K562 (cell line): ENCODE measurements at regions not wholly inside any gene's neighbourhood (a gene's known extent, or its start where the extent isn't known, plus 50 kb on each side); places are given as distances from the start of the nearest gene placed in this dataset.

Experiments used
- ATAC-seq: fragments of 200-7000 bp; cut with Tn5 transposase; 3 replicates; pipeline ENCODE4 v1.9.1; 2020; ENCODE audit warnings: moderate library complexity
- BruUV-seq: library from RNA; stranded (reverse); fragments of 400-500 nt; replicated peaks from 2 replicates; lab custom pipeline; 2021; lab: Mats Ljungman, UMichigan
- CTCF ChIA-PET: fragments of 300-600 bp; formaldehyde crosslinking; extraction: SDS; loops from one replicate; lab custom pipeline; 2021; ENCODE audit warnings: low intra/inter-chr PET ratio; lab: Yijun Ruan, JAX
- POLR2A ChIA-PET: fragments of 300-600, 350-650 bp; sonication (Branson Sonifier 250); formaldehyde crosslinking; extraction: SDS; loops from one replicate; lab custom pipeline; 2021; ENCODE audit warnings: antibody characterized with exemption, inconsistent platforms; lab: Yijun Ruan, JAX
- DNase-seq, 4 experiments: peaks; one replicate each; pipeline versions ENCODE4 v3.0.0 to v3.0.0-alpha.2; 2011 to 2018; ENCODE audit warnings: low spot score in 3 of 4, mixed read lengths in 3 of 4; ENCODE audit errors: extremely low read depth in 1 of 4
- FAIRE-seq: peaks from 2 replicates; lab custom pipeline; 2011; peaks lifted over from hg19 to GRCh38; lab: Jason Lieb, UNC
- H2AFZ ChIP-seq: 2 replicates; pipeline ENCODE4 v1.6.0; 2011; ENCODE audit warnings: low read depth, low read length, control low read depth, inconsistent platforms
- H3K27ac ChIP-seq: fragments of 200-600 bp; 3 replicates; pipeline ENCODE4 v1.8.0; 2011; ENCODE audit warnings: low read depth, mild to moderate bottlenecking, control low read depth, inconsistent platforms, low read length, moderate library complexity, mixed read lengths; ENCODE audit errors: extremely low read depth
- H3K27me3 ChIP-seq, 2 experiments: fragments of 300-600 bp in 1 of 2; 2 replicates in 1 of 2; 3 replicates in 1 of 2; pipeline versions ENCODE4 v1.6.0 to v1.8.0; 2011; ENCODE audit warnings: inconsistent platforms in 2 of 2, low read length in 2 of 2, mild to moderate bottlenecking in 1 of 2, mixed read lengths in 1 of 2, moderate library complexity in 1 of 2; ENCODE audit not compliant: control insufficient read depth in 2 of 2, insufficient read depth in 2 of 2
- H3K36me3 ChIP-seq: fragments of 300-600 bp; 3 replicates; pipeline ENCODE4 v1.8.0; 2011; ENCODE audit warnings: mild to moderate bottlenecking, low read length, inconsistent platforms; ENCODE audit not compliant: control insufficient read depth, insufficient read depth
- H3K4me1 ChIP-seq, 2 experiments: fragments of 200-600 bp in 1 of 2; replicated peaks in 1 of 2; 2 replicates in 1 of 2; 3 replicates in 1 of 2; pipeline versions ENCODE4 v1.5.1 to v1.8.0; 2011; ENCODE audit warnings: inconsistent platforms in 2 of 2, low read length in 2 of 2, mild to moderate bottlenecking in 1 of 2, mixed read lengths in 1 of 2, moderate library complexity in 1 of 2; ENCODE audit not compliant: control insufficient read depth in 2 of 2, insufficient read depth in 2 of 2
- H3K4me2 ChIP-seq: 2 replicates; pipeline ENCODE4 v1.6.1; 2011; ENCODE audit warnings: low read length, control low read depth, inconsistent platforms, mixed read lengths; ENCODE audit not compliant: insufficient read depth
- H3K4me3 ChIP-seq: fragments of 200-600 bp; sonication (generic), shearing (Covaris generic); 2 replicates; pipeline ENCODE4 v1.5.1; 2016; ENCODE audit warnings: control low read depth, inconsistent platforms
- H3K79me2 ChIP-seq: fragments of 200-600 bp; 3 replicates; pipeline ENCODE4 v1.8.0; 2011; ENCODE audit warnings: low read length, inconsistent platforms; ENCODE audit not compliant: control insufficient read depth, insufficient read depth
- H3K9ac ChIP-seq, 2 experiments: 2 replicates each; pipeline versions ENCODE4 v1.6.0 to v1.6.1; 2011; ENCODE audit warnings: low read depth in 2 of 2, low read length in 2 of 2, control low read depth in 1 of 2, inconsistent platforms in 1 of 2, mild to moderate bottlenecking in 1 of 2, mixed read lengths in 1 of 2; ENCODE audit not compliant: insufficient read depth in 1 of 2
- H3K9me1 ChIP-seq: one replicate; pipeline ENCODE4 v1.6.0; 2011; ENCODE audit warnings: inconsistent platforms, mild to moderate bottlenecking, low read length, moderate library complexity; ENCODE audit not compliant: control insufficient read depth, insufficient read depth
- H3K9me3 ChIP-seq: replicated peaks from 2 replicates; pipeline ENCODE4 v1.5.1; 2011; ENCODE audit warnings: low read depth, low read length, inconsistent platforms; ENCODE audit not compliant: control insufficient read depth, insufficient read depth
- H4K20me1 ChIP-seq: replicated peaks from 2 replicates; pipeline ENCODE4 v1.6.1; 2011; ENCODE audit warnings: low read length, inconsistent platforms, mixed read lengths; ENCODE audit not compliant: control insufficient read depth, insufficient read depth
- ATF1 ChIP-seq, 2 experiments: fragments of 450-650 bp in 1 of 2; IDR thresholded peaks; 2 replicates each; pipeline ENCODE4 v1.6.1; 2016; ENCODE audit warnings: missing compliant biosample characterization in 1 of 2, missing genetic modification characterization in 1 of 2
- FOSL1 ChIP-seq: fragments of 200-800 bp; sonication (Bioruptor generic); conservative IDR thresholded peaks from 2 replicates; pipeline ENCODE4 v1.6.1; 2016; ENCODE audit warnings: missing genetic modification characterization, missing compliant biosample characterization
- GABPB1 ChIP-seq: sonication (generic); formaldehyde crosslinking; IDR thresholded peaks from 2 replicates; pipeline ENCODE4 v1.8.0; 2022; ENCODE audit warnings: mild to moderate bottlenecking, missing genetic modification reagents
- HNRNPH1 ChIP-seq: fragments of 200-400 bp; formaldehyde crosslinking; optimal IDR thresholded peaks from 2 replicates; pipeline ENCODE3; 2017; ENCODE audit warnings: low read depth, mild to moderate bottlenecking, low read length, moderate library complexity
- MTA2 ChIP-seq: fragments of 450-650 bp; IDR thresholded peaks from 2 replicates; pipeline ENCODE4 v1.6.1; 2016; ENCODE audit warnings: low read depth
- MYBL2 ChIP-seq, 2 experiments: fragments of 450-650 bp in 1 of 2; sonication (generic) in 1 of 2; formaldehyde crosslinking in 1 of 2; IDR thresholded peaks; 2 replicates each; pipeline versions ENCODE4 v1.6.1 to v1.8.1; 2017 to 2022; ENCODE audit warnings: borderline replicate concordance in 1 of 2, inconsistent platforms in 1 of 2, low read depth in 1 of 2, mild to moderate bottlenecking in 1 of 2, missing genetic modification reagents in 1 of 2, moderate library complexity in 1 of 2
- NR1H2 ChIP-seq: sonication (generic); formaldehyde crosslinking; IDR thresholded peaks from 2 replicates; pipeline ENCODE4 v1.4.0; 2020; ENCODE audit warnings: mild to moderate bottlenecking, missing genetic modification reagents
- PRPF4 ChIP-seq: fragments of 200-400 bp; formaldehyde crosslinking; IDR thresholded peaks from one replicate; pipeline ENCODE4 v1.6.1; 2017; ENCODE audit warnings: low read length, low read depth, mild to moderate bottlenecking; ENCODE audit not compliant: insufficient read depth, poor library complexity, severe bottlenecking
- PYGO2 ChIP-seq: fragments of 450-650 bp; IDR thresholded peaks from 2 replicates; pipeline ENCODE4 v1.6.1; 2016; ENCODE audit warnings: mild to moderate bottlenecking, missing genetic modification characterization, moderate library complexity, missing compliant biosample characterization
- RNF2 ChIP-seq: sonication (generic); IDR thresholded peaks from 2 replicates; pipeline ENCODE4 v1.6.1; 2016
- SREBF1 ChIP-seq: fragments of 150-350 bp; IDR thresholded peaks from 2 replicates; pipeline ENCODE4 v1.6.1; 2014; ENCODE audit warnings: antibody characterized with exemption, low read depth, low read length, borderline replicate concordance
- TARDBP ChIP-seq: fragments of 450-650 bp; IDR thresholded peaks from 2 replicates; pipeline ENCODE4 v1.6.1; 2016
- ZC3H4 ChIP-seq: sonication (generic); formaldehyde crosslinking; IDR thresholded peaks from 2 replicates; pipeline ENCODE4 v1.9.0; 2021; ENCODE audit warnings: missing genetic modification reagents, borderline replicate concordance
- ZNF253 ChIP-seq: fragments of 250-450 bp; sonication (Bioruptor Pico); conservative IDR thresholded peaks from 2 replicates; pipeline ENCODE4 v1.6.1; 2021; ENCODE audit warnings: mild to moderate bottlenecking
- ZNF311 ChIP-seq: fragments of 250-450 bp; sonication (Bioruptor Pico); IDR thresholded peaks from 2 replicates; pipeline ENCODE4 v1.4.0; 2020; ENCODE audit warnings: mild to moderate bottlenecking, moderate library complexity
- WGBS: fragments of 100-300 bp; shearing (Covaris generic); methylation state at CpG from one replicate; pipeline ENCODE4 v1.1.6; 2016; ENCODE audit warnings: low coverage, mixed read lengths; ENCODE audit not compliant: insufficient coverage; ENCODE audit errors: missing lambda C conversion rate; 5-methylcytosine and 5-hydroxymethylcytosine counted together
- in situ Hi-C: fragments of 300-500 bp; cut with MboI; formaldehyde crosslinking; loops from 4 replicates; pipeline ENCODE4 v1.15.0; 2018; ENCODE audit warnings: inconsistent platforms, mixed read lengths
- intact Hi-C: fragments of 100-400 bp; cut with micrococcal nuclease; formaldehyde crosslinking; loops from 2 replicates; pipeline ENCODE4 v1.14.2; 2022
- TF ChIP-seq, protein P1 (sequence below): fragments of 250-450 bp; sonication (Bioruptor Pico); IDR thresholded peaks from 2 replicates; pipeline ENCODE4 v1.8.0; 2022; ENCODE audit warnings: inconsistent platforms, mild to moderate bottlenecking, moderate library complexity, borderline replicate concordance
- TF ChIP-seq, protein P2 (sequence below): IDR thresholded peaks from 2 replicates; pipeline ENCODE4 v1.6.1; 2011; ENCODE audit not compliant: insufficient read length; ENCODE audit errors: extremely low read depth

DNA sequence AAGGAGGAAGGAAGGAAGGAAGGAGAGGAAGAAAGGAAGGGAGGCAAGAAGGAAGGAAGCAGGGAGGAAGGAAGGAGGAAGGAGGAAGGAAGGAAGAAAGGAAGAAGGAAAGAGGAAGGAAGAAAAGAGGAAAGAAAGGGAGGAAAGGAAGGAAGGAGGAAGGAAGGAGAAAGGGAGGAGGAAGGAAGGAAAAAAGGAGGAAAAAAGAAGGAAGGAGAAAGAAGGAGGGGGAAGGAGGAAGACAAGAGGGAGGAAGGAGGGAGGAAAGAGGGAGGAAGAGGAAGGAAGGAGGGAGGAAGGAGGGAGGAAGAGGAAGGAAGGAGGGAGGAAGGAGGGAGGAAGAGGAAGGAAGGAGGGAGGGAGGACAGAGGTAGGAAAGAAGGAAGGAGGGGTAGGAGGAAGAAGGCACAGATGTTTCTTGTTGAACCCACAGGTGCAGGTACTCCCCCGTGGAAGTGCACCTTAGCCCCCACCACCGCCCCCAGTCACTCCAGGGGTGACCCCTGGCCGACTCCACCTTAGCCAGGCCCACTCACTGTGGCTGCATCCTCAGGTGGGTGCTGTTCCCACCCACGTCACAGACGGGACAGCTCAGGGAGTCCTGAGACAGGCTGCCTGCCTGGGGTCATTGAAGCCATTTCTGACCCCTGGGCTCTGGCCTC lies 57.9 kb upstream of the TTC34 start:
- H3K4me2 ChIP-seq, result no peak overlapping the region
- BruUV-seq, result no TSS peak
- intact Hi-C loops (no loop called here), in situ Hi-C loops (no loop called here)
- H4K20me1 ChIP-seq, result no peaks in the 10 kb centered on the region
- no peak overlapping the region for H2AFZ ChIP-seq
- ChIA-PET POLR2A (no interaction called here), CTCF (no interaction called here)
- no peak for DNase-seq
- H3K4me3 ChIP-seq, result no peak overlapping the region
- no peaks in the 10 kb centered on the region for H3K79me2 ChIP-seq
- peaks cover 0 to 4% of the 10 kb centered on the region in 2 experiments; a peak in 1 of 5 replicates for H3K4me1 ChIP-seq
- H3K27me3 ChIP-seq, result peaks cover 0 to 29% of the 10 kb centered on the region in 2 experiments; a peak in 3 of 5 replicates
- TF ChIP-seq NR1H2 (no peak), ZNF311 (CRISPR knock-in tag) (no peak), RNF2 (no peak), PRPF4 (no peak), FOSL1 (tag) (no peak), MYBL2 (IDR thresholded peaks at IDR 0.05; ENCODE audit: low read depth) (no peak), MYBL2 (CRISPR knock-in tag; IDR thresholded peaks at IDR 0.05; ENCODE audit: borderline replicate concordance) (no peak), HNRNPH1 (no peak), GABPB1 (CRISPR knock-in tag) (no peak), ZC3H4 (CRISPR knock-in tag) (no peak), PYGO2 (tag) (no peak), MTA2 (no peak), SREBF1 (no peak), TARDBP (no peak), ZNF253 (CRISPR knock-in tag) (no peak), ATF1 (CRISPR knock-in tag; IDR thresholded peaks at IDR 0.05) (no peak), ATF1 (tag; IDR thresholded peaks at IDR 0.05) (no peak)
- TF ChIP-seq, protein P1, sequence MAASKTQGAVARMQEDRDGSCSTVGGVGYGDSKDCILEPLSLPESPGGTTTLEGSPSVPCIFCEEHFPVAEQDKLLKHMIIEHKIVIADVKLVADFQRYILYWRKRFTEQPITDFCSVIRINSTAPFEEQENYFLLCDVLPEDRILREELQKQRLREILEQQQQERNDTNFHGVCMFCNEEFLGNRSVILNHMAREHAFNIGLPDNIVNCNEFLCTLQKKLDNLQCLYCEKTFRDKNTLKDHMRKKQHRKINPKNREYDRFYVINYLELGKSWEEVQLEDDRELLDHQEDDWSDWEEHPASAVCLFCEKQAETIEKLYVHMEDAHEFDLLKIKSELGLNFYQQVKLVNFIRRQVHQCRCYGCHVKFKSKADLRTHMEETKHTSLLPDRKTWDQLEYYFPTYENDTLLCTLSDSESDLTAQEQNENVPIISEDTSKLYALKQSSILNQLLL (CRISPR knock-in tag), result no peak
- TF ChIP-seq, protein P2, sequence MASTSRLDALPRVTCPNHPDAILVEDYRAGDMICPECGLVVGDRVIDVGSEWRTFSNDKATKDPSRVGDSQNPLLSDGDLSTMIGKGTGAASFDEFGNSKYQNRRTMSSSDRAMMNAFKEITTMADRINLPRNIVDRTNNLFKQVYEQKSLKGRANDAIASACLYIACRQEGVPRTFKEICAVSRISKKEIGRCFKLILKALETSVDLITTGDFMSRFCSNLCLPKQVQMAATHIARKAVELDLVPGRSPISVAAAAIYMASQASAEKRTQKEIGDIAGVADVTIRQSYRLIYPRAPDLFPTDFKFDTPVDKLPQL, result no peak
- no peaks in the 10 kb centered on the region for H3K36me3 ChIP-seq
- no peak overlapping the region for H3K27ac ChIP-seq
- no peaks in the 10 kb centered on the region for H3K9me3 ChIP-seq
- H3K9me1 ChIP-seq, result no peaks in the 10 kb centered on the region
- ATAC-seq, result no peak
- 3% methylated on average over 5 of the region's 5 CpGs for WGBS
- H3K9ac ChIP-seq, result no peak overlapping the region
- peak; percentile 60 for FAIRE-seq
